OCI-LY3 (cell line): ENCODE measurements at regions not wholly inside any gene's neighbourhood (a gene's known extent, or its start where the extent isn't known, plus 50 kb on each side); places are given as distances from the start of the nearest gene placed in this dataset.

Source experiments
- H2AFZ ChIP-seq: fragments of 200-600, 300-600 bp; shearing (Covaris generic); 2 replicates; pipeline ENCODE4 v1.6.0; 2014; ENCODE audit warnings: antibody characterized with exemption, low read depth, low read length
- H3K27ac ChIP-seq: fragments of 200-600, 300-600 bp; sonication (generic); 2 replicates; pipeline ENCODE4 v1.5.1; 2014; ENCODE audit warnings: mild to moderate bottlenecking, low read length, moderate library complexity, mixed read lengths
- H3K27me3 ChIP-seq: fragments of 200-600, 300-600 bp; sonication (generic); 2 replicates; pipeline ENCODE4 v1.6.1; 2014; ENCODE audit warnings: low read depth, low read length, mixed read lengths
- H3K36me3 ChIP-seq: fragments of 200-600, 300-600 bp; sonication (generic); replicated peaks from 2 replicates; pipeline ENCODE3; 2014; ENCODE audit warnings: low read depth, low read length, mixed read lengths
- H3K4me1 ChIP-seq: fragments of 300-600, 200-600 bp; sonication (generic); 2 replicates; pipeline ENCODE4 v1.6.1; 2014; ENCODE audit warnings: low read length, mixed read lengths
- H3K4me2 ChIP-seq: fragments of 200-600, 300-600 bp; sonication (generic); 2 replicates; pipeline ENCODE4 v1.6.1; 2014; ENCODE audit warnings: low read length, mixed read lengths
- H3K4me3 ChIP-seq: fragments of 300-600, 200-600 bp; sonication (generic); 2 replicates; pipeline ENCODE4 v1.5.1; 2014; ENCODE audit warnings: antibody characterized with exemption, mild to moderate bottlenecking, low read length, moderate library complexity
- H3K79me2 ChIP-seq: fragments of 300-600, 200-600 bp; shearing (Covaris generic); 2 replicates; pipeline ENCODE4 v1.6.1; 2014; ENCODE audit warnings: mild to moderate bottlenecking, low read length, mixed read lengths
- H3K9ac ChIP-seq: fragments of 300-600, 200-600 bp; shearing (Covaris generic); 2 replicates; pipeline ENCODE4 v1.6.0; 2014; ENCODE audit warnings: mild to moderate bottlenecking, low read length, moderate library complexity
- H3K9me3 ChIP-seq: fragments of 200-600, 300-600 bp; shearing (Covaris generic); 2 replicates; pipeline ENCODE4 v1.6.1; 2014; ENCODE audit warnings: low read length, mixed read lengths; ENCODE audit not compliant: insufficient read depth
- H4K20me1 ChIP-seq: fragments of 200-600, 300-600 bp; sonication (generic); 2 replicates; pipeline ENCODE4 v1.6.1; 2016; ENCODE audit warnings: low read length, mixed read lengths; ENCODE audit not compliant: insufficient read depth
- CTCF ChIP-seq: fragments of 200-600, 300-600 bp; sonication (generic); IDR thresholded peaks from 2 replicates; pipeline ENCODE4 v1.5.1; 2014; ENCODE audit warnings: antibody characterized with exemption, low read length, low read depth
- EZH2phosphoT487 ChIP-seq: fragments of 200-600 bp; shearing (Covaris generic); IDR thresholded peaks from 2 replicates; pipeline ENCODE4 v1.6.1; 2018; ENCODE audit warnings: antibody characterized with exemption, mixed run types, low read depth

DNA sequence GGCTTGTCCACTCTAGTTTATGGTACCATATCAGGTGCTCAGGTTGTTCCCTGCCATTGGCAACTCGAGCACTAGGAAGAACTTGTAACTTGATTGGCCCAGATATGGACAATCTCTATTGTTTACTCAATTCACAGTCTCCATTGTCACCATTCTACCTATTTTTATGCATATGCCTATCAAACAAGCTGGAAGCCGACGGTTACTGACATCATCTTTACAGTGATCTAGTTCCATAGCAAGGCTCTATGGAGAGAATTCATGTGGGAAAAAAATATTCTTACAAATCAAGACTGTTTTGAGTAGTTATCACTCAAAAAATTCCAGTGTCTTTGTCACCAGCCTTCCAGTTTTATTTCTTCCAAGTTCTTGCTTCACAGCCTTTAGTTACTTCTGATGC, 1006.2 kb upstream of the PRR20A start:
- H4K20me1 ChIP-seq: no peaks in the 10 kb centered on the region
- H3K4me3 ChIP-seq: no peak overlapping the region
- H3K9me3 ChIP-seq: no peaks in the 10 kb centered on the region
- H3K27me3 ChIP-seq: no peaks in the 10 kb centered on the region
- H3K4me1 ChIP-seq: no peaks in the 10 kb centered on the region
- H3K4me2 ChIP-seq: no peak overlapping the region
- H2AFZ ChIP-seq: no peak overlapping the region
- no peak for TF ChIP-seq CTCF
- no peak for TF ChIP-seq EZH2phosphoT487
- no peak overlapping the region for H3K9ac ChIP-seq
- H3K27ac ChIP-seq: no peak overlapping the region
- H3K36me3 ChIP-seq: no peaks in the 10 kb centered on the region
- H3K79me2 ChIP-seq: no peaks in the 10 kb centered on the region

DNA sequence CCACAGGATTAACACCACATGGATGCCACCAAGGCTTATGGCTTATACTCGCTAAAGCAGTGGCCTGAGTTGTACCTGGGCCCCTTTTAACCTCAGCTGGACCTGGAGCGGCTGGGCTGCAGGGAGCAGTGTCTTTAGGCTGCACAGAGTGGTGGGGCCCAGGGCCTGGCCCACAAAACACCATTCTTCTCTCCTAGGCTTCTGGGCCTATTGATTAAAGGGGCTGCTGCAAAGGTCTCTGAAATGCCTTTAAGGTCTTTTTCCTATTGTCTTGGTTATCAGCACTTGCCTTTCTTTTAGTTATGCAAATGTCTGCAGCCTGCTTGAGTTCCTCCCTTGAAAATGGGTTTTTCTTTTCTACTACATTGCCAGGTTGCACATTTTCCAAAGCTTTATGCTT, 973.9 kb upstream of the PRR20A start:
- Histone ChIP-seq H3K27me3 (no peaks in the 10 kb centered on the region), H3K27ac (no peak overlapping the region), H3K4me2 (no peak overlapping the region), H3K9ac (no peak overlapping the region), H3K4me1 (no peaks in the 10 kb centered on the region), H4K20me1 (no peaks in the 10 kb centered on the region), H3K36me3 (no peaks in the 10 kb centered on the region), H3K9me3 (no peaks in the 10 kb centered on the region), H2AFZ (no peak overlapping the region), H3K4me3 (no peak overlapping the region), H3K79me2 (no peaks in the 10 kb centered on the region)
- no peak for TF ChIP-seq CTCF
- TF ChIP-seq EZH2phosphoT487: no peak

GRCh38 chr13:56168581-56168980, 972.1 kb upstream of the PRR20A start:
- H3K4me1 ChIP-seq: no peaks in the 10 kb centered on the region
- H3K4me2 ChIP-seq: no peak overlapping the region
- H3K79me2 ChIP-seq: no peaks in the 10 kb centered on the region
- H3K9ac ChIP-seq: no peak overlapping the region
- no peaks in the 10 kb centered on the region for H3K27me3 ChIP-seq
- no peak for TF ChIP-seq CTCF
- no peak for TF ChIP-seq EZH2phosphoT487
- no peak overlapping the region for H2AFZ ChIP-seq
- H3K9me3 ChIP-seq: no peaks in the 10 kb centered on the region
- H3K36me3 ChIP-seq: no peaks in the 10 kb centered on the region
- no peak overlapping the region for H3K4me3 ChIP-seq
- no peak overlapping the region for H3K27ac ChIP-seq
- no peaks in the 10 kb centered on the region for H4K20me1 ChIP-seq

DNA sequence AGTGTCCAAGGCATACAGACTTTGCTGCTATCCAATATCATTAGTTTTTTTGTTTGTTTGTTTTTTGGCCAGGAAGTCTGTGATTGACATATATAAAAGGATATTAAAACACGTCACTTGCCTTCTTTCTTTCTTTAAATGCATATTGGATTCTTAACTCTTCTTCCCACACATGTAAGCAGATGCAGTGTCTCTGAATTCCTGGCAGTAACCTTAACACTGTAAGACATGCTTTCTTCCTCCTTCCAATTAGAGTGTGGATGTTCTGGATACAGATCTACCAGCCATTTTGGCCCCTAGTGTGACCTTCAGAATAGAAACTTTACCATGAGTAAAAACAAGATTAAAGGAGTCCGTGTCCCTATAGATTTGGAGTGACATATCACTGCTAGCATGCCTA, 967.4 kb upstream of the PRR20A start:
- Histone ChIP-seq H4K20me1 (no peaks in the 10 kb centered on the region), H3K4me3 (no peak overlapping the region), H3K27me3 (no peaks in the 10 kb centered on the region), H2AFZ (0 out of 2 replicates have a peak overlapping the region, but pooled peaks have one; percentile 30), H3K79me2 (no peaks in the 10 kb centered on the region), H3K27ac (no peak overlapping the region), H3K36me3 (no peaks in the 10 kb centered on the region), H3K9me3 (no peaks in the 10 kb centered on the region), H3K9ac (no peak overlapping the region), H3K4me2 (no peak overlapping the region), H3K4me1 (no peaks in the 10 kb centered on the region)
- TF ChIP-seq CTCF (no peak), EZH2phosphoT487 (no peak)
